ENCODE measurements at regions not wholly inside any gene's neighbourhood (a gene's known extent, or its start where the extent isn't known, plus 50 kb on each side); places are given as distances from the start of the nearest gene placed in this dataset.

- no peak overlapping the region for H3K4me3 Mint-ChIP-seq
- DNase-seq (ENCODE audit: low read depth, low spot score), result no peak
- TF ChIP-seq, protein P1, sequence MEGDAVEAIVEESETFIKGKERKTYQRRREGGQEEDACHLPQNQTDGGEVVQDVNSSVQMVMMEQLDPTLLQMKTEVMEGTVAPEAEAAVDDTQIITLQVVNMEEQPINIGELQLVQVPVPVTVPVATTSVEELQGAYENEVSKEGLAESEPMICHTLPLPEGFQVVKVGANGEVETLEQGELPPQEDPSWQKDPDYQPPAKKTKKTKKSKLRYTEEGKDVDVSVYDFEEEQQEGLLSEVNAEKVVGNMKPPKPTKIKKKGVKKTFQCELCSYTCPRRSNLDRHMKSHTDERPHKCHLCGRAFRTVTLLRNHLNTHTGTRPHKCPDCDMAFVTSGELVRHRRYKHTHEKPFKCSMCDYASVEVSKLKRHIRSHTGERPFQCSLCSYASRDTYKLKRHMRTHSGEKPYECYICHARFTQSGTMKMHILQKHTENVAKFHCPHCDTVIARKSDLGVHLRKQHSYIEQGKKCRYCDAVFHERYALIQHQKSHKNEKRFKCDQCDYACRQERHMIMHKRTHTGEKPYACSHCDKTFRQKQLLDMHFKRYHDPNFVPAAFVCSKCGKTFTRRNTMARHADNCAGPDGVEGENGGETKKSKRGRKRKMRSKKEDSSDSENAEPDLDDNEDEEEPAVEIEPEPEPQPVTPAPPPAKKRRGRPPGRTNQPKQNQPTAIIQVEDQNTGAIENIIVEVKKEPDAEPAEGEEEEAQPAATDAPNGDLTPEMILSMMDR (conservative IDR thresholded peaks at IDR 0.05), result no peak
- no peaks in the 10 kb centered on the region for H3K36me3 Mint-ChIP-seq (ENCODE audit: low read depth)
- H3K27me3 Mint-ChIP-seq (ENCODE audit: low read depth), result no peaks in the 10 kb centered on the region
- no peak overlapping the region for H3K27ac Mint-ChIP-seq (ENCODE audit: unreplicated experiment)
- H3K4me1 Mint-ChIP-seq, result no peaks in the 10 kb centered on the region
- H3K9me3 Mint-ChIP-seq, result no peaks in the 10 kb centered on the region
These were observed 257.6 kb upstream of the PCDH7 start for GRCh38 chr4:30462445-30463090.

GRCh38 chr4:30471861-30472260 is 248.3 kb upstream of the PCDH7 start:
- no peaks in the 10 kb centered on the region for H3K4me1 Mint-ChIP-seq
- no peak overlapping the region for H3K4me3 Mint-ChIP-seq
- no peak for DNase-seq (ENCODE audit: low read depth, low spot score)
- H3K9me3 Mint-ChIP-seq, result no peaks in the 10 kb centered on the region
- TF ChIP-seq, protein P1 (conservative IDR thresholded peaks at IDR 0.05), result no peak
- H3K36me3 Mint-ChIP-seq (ENCODE audit: low read depth), result no peaks in the 10 kb centered on the region
- no peaks in the 10 kb centered on the region for H3K27me3 Mint-ChIP-seq (ENCODE audit: low read depth)
- H3K27ac Mint-ChIP-seq (ENCODE audit: unreplicated experiment), result no peak overlapping the region

DNA sequence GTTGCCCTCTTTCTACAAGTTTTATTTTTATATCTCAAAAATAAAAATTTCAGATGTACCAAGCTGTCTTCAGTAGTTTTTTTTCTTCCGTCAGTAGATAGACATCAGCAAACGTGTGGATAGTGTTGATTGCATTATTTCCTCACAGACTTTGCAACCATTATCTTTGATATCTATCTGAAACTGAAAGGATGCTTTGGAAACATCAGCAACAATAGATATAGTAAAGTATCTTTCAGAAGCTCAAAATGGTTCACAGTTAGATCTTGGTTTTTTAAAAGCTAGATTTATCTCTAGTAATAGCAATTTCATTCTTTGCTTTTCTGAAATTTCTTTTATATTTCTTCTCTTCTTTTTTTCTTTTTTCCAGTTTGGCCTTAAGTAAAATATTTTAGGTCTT is 246.9 kb upstream of the PCDH7 start:
- H3K27me3 Mint-ChIP-seq (ENCODE audit: low read depth), result no peaks in the 10 kb centered on the region
- TF ChIP-seq, protein P1 (conservative IDR thresholded peaks at IDR 0.05), result no peak
- no peaks in the 10 kb centered on the region for H3K36me3 Mint-ChIP-seq (ENCODE audit: low read depth)
- H3K4me3 Mint-ChIP-seq, result no peak overlapping the region
- no peak overlapping the region for H3K27ac Mint-ChIP-seq (ENCODE audit: unreplicated experiment)
- no peak for DNase-seq (ENCODE audit: low read depth, low spot score)
- no peaks in the 10 kb centered on the region for H3K9me3 Mint-ChIP-seq
- no peaks in the 10 kb centered on the region for H3K4me1 Mint-ChIP-seq

GRCh38 chr4:30495251-30495650 is 224.9 kb upstream of the PCDH7 start:
- H3K4me1 Mint-ChIP-seq, result no peaks in the 10 kb centered on the region
- H3K9me3 Mint-ChIP-seq, result peaks cover 6% of the 10 kb centered on the region
- H3K27ac Mint-ChIP-seq (ENCODE audit: unreplicated experiment), result no peak overlapping the region
- H3K36me3 Mint-ChIP-seq (ENCODE audit: low read depth), result peaks cover 2% of the 10 kb centered on the region
- no peak for DNase-seq (ENCODE audit: low read depth, low spot score)
- no peaks in the 10 kb centered on the region for H3K27me3 Mint-ChIP-seq (ENCODE audit: low read depth)
- H3K4me3 Mint-ChIP-seq, result no peak overlapping the region
- TF ChIP-seq, protein P1 (conservative IDR thresholded peaks at IDR 0.05), result no peak

DNA sequence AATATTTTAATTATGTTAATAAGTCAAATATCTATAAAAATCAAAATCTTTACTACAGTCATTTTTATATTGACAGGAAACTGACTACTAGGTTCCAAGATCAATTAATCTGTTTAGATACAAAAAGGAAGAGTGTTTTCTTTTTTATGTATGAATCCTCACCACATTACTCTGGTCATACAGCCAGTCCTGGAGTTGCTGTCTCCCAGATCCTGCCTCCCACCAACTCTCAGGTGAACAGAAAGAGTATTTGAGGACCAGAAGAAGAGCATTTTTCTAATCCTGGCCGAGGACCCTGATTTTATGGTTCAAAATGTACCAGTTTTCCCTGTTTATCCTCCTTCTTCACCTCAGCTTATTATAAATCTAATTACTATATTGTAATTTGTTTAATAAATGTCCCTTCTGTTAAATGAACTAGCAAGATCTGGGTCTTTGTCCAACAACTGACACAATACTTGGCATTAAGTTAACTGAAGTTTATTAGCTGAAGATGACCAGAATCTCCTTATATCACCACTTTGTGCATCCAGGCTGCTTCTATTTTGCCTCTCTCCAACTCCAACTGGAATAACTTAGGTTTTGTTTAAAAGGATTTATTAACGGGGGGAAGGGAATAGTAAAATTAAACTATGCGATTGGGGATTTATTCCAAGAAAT is 224.4 kb upstream of the PCDH7 start:
- TF ChIP-seq, protein P1 (conservative IDR thresholded peaks at IDR 0.05), result no peak
- H3K4me1 Mint-ChIP-seq, result no peaks in the 10 kb centered on the region
- no peak overlapping the region for H3K27ac Mint-ChIP-seq (ENCODE audit: unreplicated experiment)
- DNase-seq (ENCODE audit: low read depth, low spot score), result no peak
- peaks cover 2% of the 10 kb centered on the region for H3K36me3 Mint-ChIP-seq (ENCODE audit: low read depth)
- peaks cover 6% of the 10 kb centered on the region for H3K9me3 Mint-ChIP-seq
- no peaks in the 10 kb centered on the region for H3K27me3 Mint-ChIP-seq (ENCODE audit: low read depth)
- no peak overlapping the region for H3K4me3 Mint-ChIP-seq
